ENCODE measurements at regions not wholly inside any gene's neighbourhood (a gene's known extent, or its start where the extent isn't known, plus 50 kb on each side); places are given as distances from the start of the nearest gene placed in this dataset.

- TF ChIP-seq CTCF (IDR thresholded peaks at IDR 0.05) = no peak
- no peak for TF ChIP-seq POLR2A (IDR thresholded peaks at IDR 0.05)
These were observed 106.6 kb upstream of the SPAG17 start for GRCh38 chr1:118291661-118292060.

Data from lower leg skin (tissue), 3 donors.